ENCODE measurements at regions not wholly inside any gene's neighbourhood (a gene's known extent, or its start where the extent isn't known, plus 50 kb on each side); places are given as distances from the start of the nearest gene placed in this dataset.

GRCh38 chr12:85405781-85406522, 125.9 kb downstream of the ALX1 start:
- TF ChIP-seq CTCF (IDR thresholded peaks at IDR 0.05) (no peak), POLR2A (IDR thresholded peaks at IDR 0.05) (no peak)
